Neural progenitor cell (in vitro differentiated cells): ENCODE measurements at regions not wholly inside any gene's neighbourhood (a gene's known extent, or its start where the extent isn't known, plus 50 kb on each side); places are given as distances from the start of the nearest gene placed in this dataset.

Experiments used
- DNase-seq: peaks from one replicate; pipeline ENCODE4 v3.0.0-alpha.2; 2016; ENCODE audit warnings: low spot score
- H2AFZ ChIP-seq: fragments of 200-600 bp; sonication (generic); replicated peaks from 2 replicates; pipeline ENCODE4 v1.6.1; 2016; ENCODE audit warnings: antibody characterized with exemption
- H3F3A ChIP-seq: fragments of 200-600 bp; sonication (generic); 2 replicates; pipeline ENCODE4 v1.6.1; 2016; ENCODE audit warnings: antibody characterized with exemption, low read depth
- H3K27ac ChIP-seq: fragments of 200-600 bp; sonication (generic); 2 replicates; pipeline ENCODE4 v1.5.1; 2016; ENCODE audit warnings: mild to moderate bottlenecking
- H3K27me3 ChIP-seq: fragments of 200-600 bp; sonication (generic); 2 replicates; pipeline ENCODE4 v1.6.1; 2016; ENCODE audit warnings: mild to moderate bottlenecking, moderate library complexity
- H3K36me3 ChIP-seq: fragments of 200-600 bp; sonication (generic); 2 replicates; pipeline ENCODE4 v1.5.1; 2016
- H3K4me1 ChIP-seq: fragments of 200-600 bp; sonication (generic); 2 replicates; pipeline ENCODE4 v1.6.1; 2016; ENCODE audit warnings: mixed run types
- H3K4me2 ChIP-seq: fragments of 200-600 bp; sonication (generic); 2 replicates; pipeline ENCODE4 v1.6.1; 2016
- H3K4me3 ChIP-seq: fragments of 200-600 bp; sonication (generic); 2 replicates; pipeline ENCODE4 v1.5.1; 2016
- H3K79me2 ChIP-seq: fragments of 200-600 bp; sonication (generic); 2 replicates; pipeline ENCODE4 v1.6.1; 2016; ENCODE audit warnings: low read depth
- H3K9ac ChIP-seq: fragments of 200-600 bp; sonication (generic); 2 replicates; pipeline ENCODE4 v1.6.1; 2016
- H3K9me3 ChIP-seq: fragments of 200-600 bp; sonication (generic); 2 replicates; pipeline ENCODE4 v1.5.1; 2016; ENCODE audit warnings: low read depth
- H4K20me1 ChIP-seq: fragments of 200-600 bp; sonication (generic); 2 replicates; pipeline ENCODE4 v1.6.1; 2016; ENCODE audit warnings: low read depth
- H3K27ac Mint-ChIP-seq: 3 replicates; pipeline ENCODE4 v1.8.0; 2021; ENCODE audit warnings: mixed read lengths
- H3K27me3 Mint-ChIP-seq: 2 replicates; pipeline ENCODE4 v1.8.0; 2022; ENCODE audit warnings: low read depth, mild to moderate bottlenecking, inconsistent platforms, moderate library complexity, mixed read lengths; ENCODE audit not compliant: insufficient read depth
- H3K36me3 Mint-ChIP-seq: 3 replicates; pipeline ENCODE4 v1.8.0; 2021; ENCODE audit warnings: mixed read lengths
- H3K4me1 Mint-ChIP-seq: 3 replicates; pipeline ENCODE4 v1.8.0; 2021; ENCODE audit warnings: mixed read lengths
- H3K4me3 Mint-ChIP-seq: 3 replicates; pipeline ENCODE4 v1.8.0; 2021; ENCODE audit warnings: mild to moderate bottlenecking, moderate library complexity, mixed read lengths
- H3K9me3 Mint-ChIP-seq: 3 replicates; pipeline ENCODE4 v1.8.0; 2020; ENCODE audit warnings: mixed read lengths
- CTCF ChIP-seq: fragments of 200-600 bp; sonication (generic); IDR thresholded peaks from 2 replicates; pipeline ENCODE4 v1.5.1; 2017; ENCODE audit warnings: antibody characterized with exemption, mild to moderate bottlenecking
- EZH2 ChIP-seq: fragments of 200-600 bp; sonication (generic); IDR thresholded peaks from 2 replicates; pipeline ENCODE4 v1.6.1; 2017; ENCODE audit warnings: antibody characterized with exemption, mild to moderate bottlenecking, moderate library complexity
- EZH2phosphoT487 ChIP-seq: fragments of 200-600 bp; sonication (generic); IDR thresholded peaks from 2 replicates; pipeline ENCODE4 v1.6.1; 2017; ENCODE audit warnings: antibody characterized with exemption

- H3K4me1 ChIP-seq, result no peaks in the 10 kb centered on the region
- Mint-ChIP-seq H3K36me3 (no peaks in the 10 kb centered on the region), H3K27ac (no peak overlapping the region), H3K9me3 (no peaks in the 10 kb centered on the region), H3K4me3 (no peak overlapping the region), H3K4me1 (no peaks in the 10 kb centered on the region), H3K27me3 (no peaks in the 10 kb centered on the region)
- H3K4me3 ChIP-seq, result no peak overlapping the region
- TF ChIP-seq EZH2phosphoT487 (no peak), EZH2 (no peak), CTCF (no peak)
- no peaks in the 10 kb centered on the region for H3K79me2 ChIP-seq
- no peaks in the 10 kb centered on the region for H4K20me1 ChIP-seq
- no peak overlapping the region for H3K27ac ChIP-seq
- H3K36me3 ChIP-seq, result no peaks in the 10 kb centered on the region
- no peaks in the 10 kb centered on the region for H3K9me3 ChIP-seq
- no peaks in the 10 kb centered on the region for H3F3A ChIP-seq
- no peak overlapping the region for H3K4me2 ChIP-seq
- no peak for DNase-seq
- H3K9ac ChIP-seq, result no peak overlapping the region
- no peaks in the 10 kb centered on the region for H3K27me3 ChIP-seq
- no peak overlapping the region for H2AFZ ChIP-seq
These were observed 557.6 kb downstream of the SATB2 start for GRCh38 chr2:198900141-198900540.

GRCh38 chr2:198890490-198890889, 567.2 kb downstream of the SATB2 start:
- TF ChIP-seq EZH2 (no peak), CTCF (no peak), EZH2phosphoT487 (no peak)
- no peaks in the 10 kb centered on the region for H3K4me1 ChIP-seq
- H3K4me3 ChIP-seq, result no peak overlapping the region

GRCh38 chr2:198883604-198884003, 574.1 kb downstream of the SATB2 start:
- no peaks in the 10 kb centered on the region for H3K36me3 ChIP-seq
- no peak overlapping the region for H2AFZ ChIP-seq
- no peaks in the 10 kb centered on the region for H3K9me3 ChIP-seq
- no peak for TF ChIP-seq EZH2
- TF ChIP-seq CTCF, result no peak
- no peak overlapping the region for H3K9ac ChIP-seq
- no peak overlapping the region for H3K4me3 ChIP-seq
- no peak overlapping the region for H3K4me3 Mint-ChIP-seq
- H3K27me3 Mint-ChIP-seq, result no peaks in the 10 kb centered on the region
- H3K27ac Mint-ChIP-seq, result no peak overlapping the region
- no peak for DNase-seq
- no peaks in the 10 kb centered on the region for H3F3A ChIP-seq
- H3K79me2 ChIP-seq, result no peaks in the 10 kb centered on the region
- H4K20me1 ChIP-seq, result no peaks in the 10 kb centered on the region
- no peak overlapping the region for H3K4me2 ChIP-seq
- no peaks in the 10 kb centered on the region for H3K9me3 Mint-ChIP-seq
- H3K4me1 Mint-ChIP-seq, result no peaks in the 10 kb centered on the region
- no peak overlapping the region for H3K27ac ChIP-seq
- H3K27me3 ChIP-seq, result no peaks in the 10 kb centered on the region
- H3K36me3 Mint-ChIP-seq, result no peaks in the 10 kb centered on the region
- no peaks in the 10 kb centered on the region for H3K4me1 ChIP-seq

More at GRCh38 chr2:198890490-198890889, 567.2 kb downstream of the SATB2 start:
- H3K36me3 Mint-ChIP-seq, result no peaks in the 10 kb centered on the region
- Histone ChIP-seq H3K27ac (no peak overlapping the region), H3K79me2 (no peaks in the 10 kb centered on the region), H3K4me2 (no peak overlapping the region), H3K9ac (no peak overlapping the region), H3K27me3 (no peaks in the 10 kb centered on the region), H3K36me3 (no peaks in the 10 kb centered on the region), H3K9me3 (no peaks in the 10 kb centered on the region), H2AFZ (no peak overlapping the region), H3F3A (no peaks in the 10 kb centered on the region), H4K20me1 (no peaks in the 10 kb centered on the region)
- H3K27ac Mint-ChIP-seq, result no peak overlapping the region
- no peaks in the 10 kb centered on the region for H3K27me3 Mint-ChIP-seq
- H3K9me3 Mint-ChIP-seq, result no peaks in the 10 kb centered on the region
- DNase-seq, result no peak
- H3K4me3 Mint-ChIP-seq, result no peak overlapping the region
- no peaks in the 10 kb centered on the region for H3K4me1 Mint-ChIP-seq

- Mint-ChIP-seq H3K27ac (no peak overlapping the region), H3K36me3 (no peaks in the 10 kb centered on the region), H3K27me3 (no peaks in the 10 kb centered on the region), H3K4me1 (no peaks in the 10 kb centered on the region), H3K4me3 (no peak overlapping the region), H3K9me3 (no peaks in the 10 kb centered on the region)
- Histone ChIP-seq H3K4me1 (no peaks in the 10 kb centered on the region), H2AFZ (no peak overlapping the region), H3K27ac (no peak overlapping the region), H3K79me2 (no peaks in the 10 kb centered on the region), H3K4me3 (no peak overlapping the region), H4K20me1 (no peaks in the 10 kb centered on the region), H3K27me3 (no peaks in the 10 kb centered on the region), H3K36me3 (no peaks in the 10 kb centered on the region), H3K4me2 (no peak overlapping the region), H3F3A (no peaks in the 10 kb centered on the region), H3K9ac (no peak overlapping the region), H3K9me3 (no peaks in the 10 kb centered on the region)
- no peak for DNase-seq
- TF ChIP-seq CTCF (no peak), EZH2phosphoT487 (no peak), EZH2 (no peak)
These were observed 576.8 kb downstream of the SATB2 start for GRCh38 chr2:198880986-198881385.
